ENCODE measurements at regions not wholly inside any gene's neighbourhood (a gene's known extent, or its start where the extent isn't known, plus 50 kb on each side); places are given as distances from the start of the nearest gene placed in this dataset.
"Not testable (repeated sequence)": the region's sequence is repeated elsewhere in the genome, so short reads cannot be mapped to it uniquely, and the experiment has no call there.

DNA sequence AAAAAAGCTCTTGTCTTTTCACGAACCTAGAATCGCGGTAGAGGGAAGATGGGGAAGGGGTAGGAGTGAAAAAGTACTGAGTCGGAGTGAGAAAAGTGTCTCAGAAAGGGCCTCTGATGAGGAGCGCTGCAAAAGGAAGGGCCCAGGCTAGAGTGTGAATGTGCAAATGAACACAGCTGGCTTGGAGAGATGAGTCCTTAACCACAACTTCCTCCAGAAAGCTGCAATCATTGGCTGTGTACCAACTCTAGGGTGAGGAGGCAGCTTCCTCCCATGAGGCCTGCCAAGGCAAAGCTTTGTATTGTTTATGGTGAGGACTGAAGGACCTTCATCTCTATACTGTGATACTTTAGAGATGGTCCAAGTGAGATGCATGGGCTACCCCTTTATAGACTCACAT, 566.9 kb upstream of the ANO5 start:
- no peak overlapping the region for H3K27ac Mint-ChIP-seq
- no peak for ATAC-seq
- H3K4me3 Mint-ChIP-seq = no peak overlapping the region
- H3K4me1 Mint-ChIP-seq = no peaks in the 10 kb centered on the region
- DNase-seq (ENCODE audit: low spot score in 2 of 2) = no peak
- no peaks in the 10 kb centered on the region for H3K36me3 Mint-ChIP-seq
- H3K9me3 Mint-ChIP-seq = peaks cover 16% of the 10 kb centered on the region

DNA sequence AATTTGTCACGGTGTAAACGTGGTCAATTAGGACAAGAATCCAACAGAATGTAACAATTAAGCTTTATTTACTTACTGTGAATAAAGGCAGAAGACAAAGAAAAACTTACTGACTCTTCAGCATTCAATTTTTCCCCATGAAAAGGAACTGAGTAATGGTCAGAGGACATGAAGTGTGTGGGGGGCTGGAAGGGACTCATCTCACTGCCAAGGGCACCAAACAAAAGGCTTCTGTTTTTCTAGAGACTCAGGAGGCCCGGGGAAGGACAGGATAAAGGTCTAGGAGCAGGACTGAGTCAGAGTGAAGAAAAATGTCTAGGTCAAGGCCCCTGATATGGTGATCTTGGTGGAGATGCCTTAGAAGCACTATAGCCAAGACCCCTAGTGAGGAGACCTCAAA, 564.2 kb upstream of the ANO5 start:
- Mint-ChIP-seq H3K4me3 (no peak overlapping the region), H3K27ac (no peak overlapping the region), H3K9me3 (peaks cover 19% of the 10 kb centered on the region), H3K36me3 (no peaks in the 10 kb centered on the region), H3K4me1 (no peaks in the 10 kb centered on the region)
- DNase-seq (ENCODE audit: low spot score in 2 of 2) = no peak
- no peak for ATAC-seq

DNA sequence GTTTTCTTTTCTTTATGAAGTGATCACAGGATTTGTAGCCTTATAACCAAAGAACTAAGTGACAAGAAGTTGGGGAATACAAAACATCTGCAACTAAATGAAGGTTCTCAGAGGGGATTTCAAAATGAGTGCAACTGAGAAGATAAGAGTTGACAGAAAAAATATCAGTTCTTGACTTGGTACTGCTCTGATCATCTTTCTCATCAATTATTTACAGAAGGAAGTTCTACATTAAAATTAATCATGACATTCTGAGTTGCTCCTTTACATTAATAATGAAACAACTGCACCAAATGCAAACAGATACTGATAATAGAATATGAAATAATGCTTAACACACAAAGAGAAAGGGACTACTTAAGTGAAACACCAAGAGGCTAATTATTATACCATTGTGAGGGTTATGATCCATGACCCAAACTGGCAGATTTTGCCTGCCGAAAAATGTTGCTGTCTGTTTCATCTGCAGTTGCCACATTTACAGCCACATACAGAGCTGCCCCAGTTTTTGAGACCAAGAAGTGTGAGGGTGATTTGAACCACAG, 561.9 kb upstream of the ANO5 start:
- ATAC-seq = no peak
- no peaks in the 10 kb centered on the region for H3K36me3 Mint-ChIP-seq
- DNase-seq (ENCODE audit: low spot score in 2 of 2) = no peak
- no peak overlapping the region for H3K27ac Mint-ChIP-seq
- H3K4me3 Mint-ChIP-seq = no peak overlapping the region
- H3K9me3 Mint-ChIP-seq = peaks cover 19% of the 10 kb centered on the region
- no peaks in the 10 kb centered on the region for H3K4me1 Mint-ChIP-seq

DNA sequence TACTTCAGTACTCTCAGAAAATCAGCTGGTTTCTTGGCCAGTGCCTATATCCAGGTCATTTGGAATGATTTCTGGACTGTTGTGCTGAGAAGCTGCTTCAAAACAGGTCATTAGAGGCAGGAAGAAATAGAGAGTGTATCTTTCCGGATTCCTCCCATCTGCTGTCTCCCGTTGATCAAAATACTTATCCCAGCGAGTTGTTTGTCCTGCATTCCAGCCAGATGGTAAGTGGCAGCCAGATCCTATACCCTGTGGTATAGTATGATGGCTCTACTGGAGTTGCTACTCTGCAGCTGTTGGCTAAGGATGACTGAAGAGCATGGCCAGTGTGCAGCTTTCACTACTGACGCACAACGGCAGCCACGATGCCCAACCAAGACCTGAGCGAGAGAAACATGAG, 560.9 kb upstream of the ANO5 start:
- Mint-ChIP-seq H3K4me3 (no peak overlapping the region), H3K27ac (no peak overlapping the region), H3K9me3 (peaks cover 19% of the 10 kb centered on the region), H3K36me3 (no peaks in the 10 kb centered on the region), H3K4me1 (no peaks in the 10 kb centered on the region)
- ATAC-seq (no peak), DNase-seq (ENCODE audit: low spot score in 2 of 2) (no peak)

DNA sequence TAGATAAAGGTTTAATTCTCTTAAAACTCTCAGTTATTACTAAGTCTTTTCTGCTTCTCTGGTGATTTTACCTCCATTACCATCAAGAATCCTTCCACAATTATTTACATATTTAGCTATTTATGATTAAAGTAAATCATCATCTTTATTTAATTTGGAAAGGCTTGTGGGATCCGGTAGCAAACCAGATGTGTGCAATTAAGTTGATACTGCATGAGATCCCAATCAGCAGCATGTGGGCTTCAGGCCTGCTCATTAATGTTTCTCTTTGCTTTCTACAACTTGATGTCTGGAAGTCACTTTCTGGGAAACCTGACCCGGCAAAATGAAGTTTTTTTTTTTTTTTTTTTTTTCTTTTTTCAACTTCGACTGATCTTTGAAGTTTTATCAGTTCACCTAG, 558.4 kb upstream of the ANO5 start:
- Mint-ChIP-seq H3K27ac (no peak overlapping the region), H3K4me1 (no peaks in the 10 kb centered on the region), H3K9me3 (peaks cover 17% of the 10 kb centered on the region), H3K36me3 (no peaks in the 10 kb centered on the region), H3K4me3 (no peak overlapping the region)
- no peak for DNase-seq (ENCODE audit: low spot score in 2 of 2)
- no peak for ATAC-seq

DNA sequence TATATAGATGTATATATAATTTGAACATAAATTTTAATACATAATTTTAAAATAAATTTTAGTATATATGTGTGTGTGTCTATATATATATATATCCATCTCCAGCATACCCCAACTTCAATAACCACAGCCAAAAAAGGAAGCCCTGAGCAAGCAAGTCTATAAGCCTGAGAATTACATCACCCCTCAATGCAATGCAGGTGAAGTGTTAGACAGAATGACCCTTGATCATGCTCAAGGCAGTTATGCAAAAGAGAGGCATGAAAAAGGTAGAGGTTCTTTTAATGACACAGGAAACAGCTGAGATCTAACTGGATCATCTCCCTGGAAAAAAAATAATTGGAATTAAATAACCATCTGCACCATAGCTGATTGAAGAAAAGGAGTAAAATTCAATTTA, 557.9 kb upstream of the ANO5 start:
- Mint-ChIP-seq H3K36me3 (no peaks in the 10 kb centered on the region), H3K9me3 (peaks cover 17% of the 10 kb centered on the region), H3K4me1 (no peaks in the 10 kb centered on the region), H3K4me3 (no peak overlapping the region), H3K27ac (no peak overlapping the region)
- DNase-seq (ENCODE audit: low spot score in 2 of 2) (no peak), ATAC-seq (no peak)

DNA sequence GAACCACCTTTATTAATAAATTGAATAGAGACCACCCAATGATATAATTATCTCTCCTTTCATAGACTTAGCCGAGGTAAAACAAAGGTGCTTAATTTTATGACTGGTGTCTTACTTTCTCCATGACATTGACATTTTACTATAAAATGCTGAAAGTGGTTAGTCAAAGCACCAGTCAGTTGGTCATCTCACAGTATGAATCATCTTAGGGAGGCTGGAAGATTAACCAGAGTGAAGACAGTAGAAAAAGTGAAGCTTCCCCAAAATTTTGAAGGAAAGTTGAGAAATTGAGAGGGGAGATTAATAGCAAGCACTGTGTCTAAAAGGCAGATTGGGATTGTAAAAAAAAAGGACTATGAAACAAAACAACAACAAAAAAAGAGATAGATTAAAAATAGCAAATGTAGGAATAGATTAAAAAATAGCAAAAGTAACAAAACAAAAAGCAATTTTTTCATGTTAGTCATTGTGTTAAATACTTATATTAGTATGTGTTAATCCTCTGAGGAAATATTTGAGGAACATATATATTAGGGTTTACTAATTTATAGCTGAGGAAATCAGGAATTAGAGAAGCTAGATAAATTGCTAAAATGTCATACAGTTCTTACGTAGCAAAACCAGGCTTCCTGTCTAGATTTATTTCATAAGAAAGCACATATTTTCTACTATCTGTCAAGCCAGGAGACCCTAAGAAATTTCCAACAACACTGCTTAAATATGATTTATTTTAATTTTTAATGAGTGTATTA, 557.3 kb upstream of the ANO5 start:
- Mint-ChIP-seq H3K27ac (no peak overlapping the region), H3K36me3 (no peaks in the 10 kb centered on the region), H3K4me1 (no peaks in the 10 kb centered on the region), H3K4me3 (no peak overlapping the region), H3K9me3 (peaks cover 17% of the 10 kb centered on the region)
- ATAC-seq (no peak), DNase-seq (ENCODE audit: low spot score in 2 of 2) (no peak)

DNA sequence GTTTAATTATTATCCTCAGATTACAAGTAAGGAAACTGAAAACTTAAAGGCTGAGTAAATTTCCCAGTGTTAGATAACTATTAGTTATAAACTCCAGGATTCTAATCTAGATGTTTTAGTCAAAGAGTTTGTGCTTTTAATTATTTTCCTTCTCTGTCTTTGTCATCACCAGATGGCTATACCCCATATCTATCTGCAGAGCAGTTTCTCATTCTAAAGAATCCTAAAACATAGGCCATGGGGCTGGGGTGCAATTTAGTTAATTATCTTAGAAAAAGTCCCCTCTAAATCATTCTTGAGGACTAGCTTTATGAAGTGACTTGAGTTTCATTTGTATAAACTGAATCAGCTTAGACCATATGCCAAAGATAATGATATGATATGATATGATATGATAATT, 556.3 kb upstream of the ANO5 start:
- no peaks in the 10 kb centered on the region for H3K36me3 Mint-ChIP-seq
- H3K4me1 Mint-ChIP-seq = no peaks in the 10 kb centered on the region
- DNase-seq (ENCODE audit: low spot score in 2 of 2) (no peak), ATAC-seq (no peak)
- H3K9me3 Mint-ChIP-seq = peaks cover 17% of the 10 kb centered on the region
- no peak overlapping the region for H3K27ac Mint-ChIP-seq
- no peak overlapping the region for H3K4me3 Mint-ChIP-seq

DNA sequence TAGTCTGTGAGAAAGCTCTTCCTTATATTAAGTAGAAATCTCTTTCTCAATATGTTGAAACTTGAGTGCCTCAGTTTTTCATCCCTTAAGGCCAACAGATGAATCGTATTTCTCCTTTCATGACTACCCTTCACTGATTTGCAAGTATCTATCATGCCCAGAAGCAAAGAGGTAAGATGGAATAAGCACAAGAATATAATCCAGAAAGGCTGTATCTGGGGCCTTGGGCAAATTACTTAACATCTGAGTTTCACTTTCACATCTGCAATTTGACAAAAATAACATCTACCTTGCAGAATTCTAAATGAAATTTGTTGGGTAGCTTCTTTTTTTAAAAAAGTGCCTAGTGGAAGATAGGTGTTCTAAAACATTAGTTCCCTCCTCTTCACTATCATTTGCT, 552.4 kb upstream of the ANO5 start:
- Mint-ChIP-seq H3K36me3 (no peaks in the 10 kb centered on the region), H3K9me3 (peaks cover 8% of the 10 kb centered on the region), H3K4me1 (no peaks in the 10 kb centered on the region), H3K27ac (no peak overlapping the region), H3K4me3 (no peak overlapping the region)
- DNase-seq (ENCODE audit: low spot score in 2 of 2) (no peak), ATAC-seq (no peak)

DNA sequence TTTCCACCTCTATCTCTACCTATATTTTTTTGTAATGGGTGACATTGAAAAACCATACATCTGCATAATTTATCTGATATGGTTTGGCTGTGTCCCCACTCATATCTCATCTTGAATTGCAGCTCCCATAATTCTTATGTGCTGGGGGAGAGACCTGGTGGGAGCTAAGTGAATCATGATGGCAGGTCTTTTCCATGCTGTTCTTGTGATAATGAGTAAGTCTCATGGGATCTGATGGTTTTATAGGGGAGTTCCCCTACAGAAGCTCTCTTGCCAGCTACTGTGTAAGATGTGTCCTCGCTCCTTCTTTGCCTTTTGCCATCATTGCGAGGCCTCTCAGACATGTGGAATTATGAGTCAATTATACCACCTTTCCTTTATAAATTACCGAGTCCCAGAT, 551.0 kb upstream of the ANO5 start:
- no peak for ATAC-seq
- Mint-ChIP-seq H3K4me3 (no peak overlapping the region), H3K9me3 (peaks cover 6% of the 10 kb centered on the region), H3K27ac (no peak overlapping the region), H3K4me1 (no peaks in the 10 kb centered on the region), H3K36me3 (no peaks in the 10 kb centered on the region)
- no peak for DNase-seq (ENCODE audit: low spot score in 2 of 2)

DNA sequence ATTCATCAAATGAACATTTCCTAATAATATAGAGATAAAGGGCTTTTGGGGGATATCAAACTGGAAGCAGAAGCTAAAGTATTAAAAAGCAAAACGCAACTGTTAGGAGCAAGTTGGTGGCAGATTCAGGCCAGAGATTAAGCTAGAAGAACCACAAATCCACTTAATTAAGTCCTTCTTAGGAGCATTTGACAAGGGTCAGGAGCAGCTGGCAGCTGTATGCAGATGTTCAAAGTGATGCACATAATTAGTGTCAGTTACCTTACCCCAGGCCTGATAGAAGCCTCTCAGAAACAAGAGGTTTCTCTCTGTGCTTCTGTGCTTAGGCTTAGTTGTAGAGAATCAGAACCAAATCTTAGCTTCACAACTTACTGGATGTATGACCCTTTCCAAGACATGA, 546.5 kb upstream of the ANO5 start:
- no peak for ATAC-seq
- H3K36me3 Mint-ChIP-seq = no peaks in the 10 kb centered on the region
- no peak overlapping the region for H3K4me3 Mint-ChIP-seq
- no peak overlapping the region for H3K27ac Mint-ChIP-seq
- no peaks in the 10 kb centered on the region for H3K4me1 Mint-ChIP-seq
- DNase-seq (ENCODE audit: low spot score in 2 of 2) = no peak
- H3K9me3 Mint-ChIP-seq = peaks cover 12% of the 10 kb centered on the region

DNA sequence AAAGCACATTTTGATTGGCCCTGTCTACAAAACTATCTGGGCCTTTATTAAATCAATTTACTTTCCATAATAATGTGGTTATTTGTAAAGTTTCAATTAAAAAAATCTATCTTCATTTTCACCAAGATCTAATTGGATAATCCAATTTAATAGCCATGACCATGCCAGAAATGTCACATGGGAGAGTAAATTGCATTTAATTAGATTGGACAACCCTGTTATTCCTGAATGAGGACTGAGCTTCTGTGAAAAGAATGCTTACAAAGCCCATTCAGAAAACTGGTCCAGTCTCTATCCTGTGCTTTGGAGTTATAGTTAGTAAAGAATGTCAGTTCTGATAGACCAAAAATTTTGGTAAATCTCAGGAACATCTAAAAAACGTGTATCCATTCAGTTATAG, 541.9 kb upstream of the ANO5 start:
- no peak overlapping the region for H3K4me3 Mint-ChIP-seq
- H3K9me3 Mint-ChIP-seq = peaks cover 15% of the 10 kb centered on the region
- H3K36me3 Mint-ChIP-seq = no peaks in the 10 kb centered on the region

DNA sequence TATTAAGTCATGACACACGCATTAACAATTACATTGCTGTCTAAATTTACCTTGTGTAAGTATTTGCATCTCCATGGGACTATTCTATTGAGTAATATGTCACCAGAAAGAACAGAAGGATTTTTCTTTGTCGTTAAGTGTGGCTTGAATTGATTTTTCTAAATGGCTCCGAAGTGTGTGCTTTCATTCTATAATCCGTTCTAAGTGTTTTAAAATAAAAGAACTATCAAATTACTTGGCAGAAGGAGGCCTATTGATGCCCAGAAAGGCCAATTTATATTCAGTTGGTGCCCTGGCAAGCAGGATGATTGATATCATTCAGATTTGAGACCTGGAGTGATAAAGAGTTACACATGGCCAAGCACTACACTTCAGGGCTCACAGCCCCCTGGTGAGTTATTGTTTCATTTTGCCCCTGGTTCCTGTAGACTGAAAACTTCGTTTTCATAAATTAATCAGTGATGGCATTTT, 538.9 kb upstream of the ANO5 start:
- H3K9me3 Mint-ChIP-seq = peaks cover 23% of the 10 kb centered on the region
- H3K4me3 Mint-ChIP-seq = no peak overlapping the region
- ATAC-seq (no peak), DNase-seq (ENCODE audit: low spot score in 2 of 2) (no peak)
- H3K4me1 Mint-ChIP-seq = no peaks in the 10 kb centered on the region
- no peak overlapping the region for H3K27ac Mint-ChIP-seq
- H3K36me3 Mint-ChIP-seq = no peaks in the 10 kb centered on the region

More for the DNA sequence above, 541.9 kb upstream of the ANO5 start:
- no peak for DNase-seq (ENCODE audit: low spot score in 2 of 2)
- ATAC-seq = no peak
- H3K4me1 Mint-ChIP-seq = no peaks in the 10 kb centered on the region
- no peak overlapping the region for H3K27ac Mint-ChIP-seq

DNA sequence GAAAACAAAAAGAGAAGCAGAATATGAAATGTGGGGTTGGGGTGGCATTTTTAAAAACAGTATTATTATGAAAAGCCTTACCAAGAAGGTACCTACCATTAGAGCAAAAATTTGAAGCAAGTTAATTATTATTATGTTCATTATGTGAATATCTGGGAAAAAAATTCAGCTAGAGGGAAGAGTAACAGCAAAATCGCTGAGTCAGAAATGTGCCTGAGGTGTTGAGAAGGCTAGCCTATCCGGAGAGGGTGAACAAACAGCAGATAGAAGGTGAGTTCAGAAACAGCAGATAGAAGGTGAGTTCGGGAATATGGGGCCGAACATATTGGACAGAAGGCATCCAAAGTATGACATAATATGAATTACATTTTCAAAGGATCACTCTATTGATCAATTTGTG, 536.8 kb upstream of the ANO5 start:
- ATAC-seq = no peak
- H3K4me3 Mint-ChIP-seq = no peak overlapping the region
- no peaks in the 10 kb centered on the region for H3K36me3 Mint-ChIP-seq
- DNase-seq (ENCODE audit: low spot score in 2 of 2) = no peak
- H3K27ac Mint-ChIP-seq = no peak overlapping the region
- H3K4me1 Mint-ChIP-seq = no peaks in the 10 kb centered on the region
- peaks cover 25% of the 10 kb centered on the region for H3K9me3 Mint-ChIP-seq

DNA sequence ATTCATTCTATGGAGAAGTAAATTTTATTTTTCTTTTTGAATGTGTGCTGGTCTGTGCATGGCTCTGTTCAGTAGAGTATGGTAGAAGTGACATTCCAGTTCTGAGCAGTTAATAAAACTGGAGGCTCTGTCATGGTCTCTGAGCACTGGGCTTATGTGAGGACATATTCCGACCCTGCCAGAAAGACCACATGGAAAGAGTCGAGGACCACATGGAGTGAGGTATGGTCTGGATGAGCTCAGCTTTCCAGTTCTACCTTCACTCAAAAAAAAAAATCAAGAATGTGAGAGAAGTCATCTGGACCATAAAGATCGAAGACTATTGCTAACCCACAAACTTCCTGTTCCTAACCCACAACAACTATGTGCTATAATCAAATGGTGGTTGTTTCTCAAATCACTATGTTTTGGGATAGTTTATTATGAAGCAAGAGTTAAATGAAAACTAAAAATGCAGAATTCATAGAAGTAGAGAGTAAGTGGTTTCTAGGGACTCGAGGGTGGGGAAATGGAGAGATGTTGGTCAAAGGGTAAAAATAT, 534.2 kb upstream of the ANO5 start:
- H3K36me3 Mint-ChIP-seq = no peaks in the 10 kb centered on the region
- ATAC-seq (no peak), DNase-seq (ENCODE audit: low spot score in 2 of 2) (no peak)
- peaks cover 25% of the 10 kb centered on the region for H3K9me3 Mint-ChIP-seq
- no peak overlapping the region for H3K4me3 Mint-ChIP-seq
- H3K27ac Mint-ChIP-seq = no peak overlapping the region
- no peaks in the 10 kb centered on the region for H3K4me1 Mint-ChIP-seq

DNA sequence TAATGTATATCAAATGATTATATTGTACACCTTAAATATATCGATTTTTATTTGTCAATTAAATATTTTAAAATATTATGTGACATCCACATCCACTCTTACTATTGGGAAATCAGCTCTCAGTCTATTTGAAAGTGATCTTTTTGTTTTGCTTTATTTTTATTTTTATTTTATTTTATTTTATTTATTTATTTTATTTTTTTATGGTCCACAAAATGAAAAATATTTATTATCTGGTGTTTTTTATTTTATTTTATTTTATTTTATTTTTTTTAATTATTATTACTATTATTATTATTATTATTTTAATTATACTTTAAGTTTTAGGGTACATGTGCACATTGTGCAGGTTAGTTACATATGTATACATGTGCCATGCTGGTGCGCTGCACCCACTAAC, 533.5 kb upstream of the ANO5 start:
- not testable (repeated sequence) for H3K36me3 Mint-ChIP-seq; ATAC-seq; DNase-seq (ENCODE audit: low spot score in 2 of 2); H3K4me1 Mint-ChIP-seq; H3K4me3 Mint-ChIP-seq; H3K27ac Mint-ChIP-seq
- H3K9me3 Mint-ChIP-seq = peaks cover 25% of the 10 kb centered on the region
